Nephron (organoid): ENCODE measurements at regions not wholly inside any gene's neighbourhood (a gene's known extent, or its start where the extent isn't known, plus 50 kb on each side); places are given as distances from the start of the nearest gene placed in this dataset.
"Not testable (repeated sequence)": the region's sequence is repeated elsewhere in the genome, so short reads cannot be mapped to it uniquely, and the experiment has no call there.

Experiments
- H3K27ac Mint-ChIP-seq, 3 experiments: 2 replicates each; pipeline ENCODE4 v1.8.0; 2020; ENCODE audit warnings: mixed read lengths in 3 of 3, mild to moderate bottlenecking in 2 of 3, moderate library complexity in 1 of 3
- H3K27me3 Mint-ChIP-seq: 2 replicates; pipeline ENCODE4 v1.8.0; 2021; ENCODE audit warnings: low read depth, mild to moderate bottlenecking, moderate library complexity, mixed read lengths
- H3K36me3 Mint-ChIP-seq: 2 replicates; pipeline ENCODE4 v1.8.0; 2020; ENCODE audit warnings: low read depth, mixed read lengths
- H3K4me1 Mint-ChIP-seq: 2 replicates; pipeline ENCODE4 v1.8.0; 2020; ENCODE audit warnings: mixed read lengths
- H3K4me3 Mint-ChIP-seq, 3 experiments: 2 replicates each; pipeline ENCODE4 v1.8.0; 2020; ENCODE audit warnings: mild to moderate bottlenecking in 3 of 3, mixed read lengths in 3 of 3, moderate library complexity in 2 of 3
- H3K9me3 Mint-ChIP-seq: 2 replicates; pipeline ENCODE4 v1.8.0; 2020; ENCODE audit warnings: mixed read lengths
- TF ChIP-seq, protein P1 (sequence below), 3 experiments: fragments of 200-600 bp; sonication (generic); IDR thresholded peaks; one replicate each; pipeline ENCODE4 v1.5.0; 2021; ENCODE audit warnings: antibody characterized with exemption in 3 of 3; ENCODE audit not compliant: unreplicated experiment in 3 of 3

DNA sequence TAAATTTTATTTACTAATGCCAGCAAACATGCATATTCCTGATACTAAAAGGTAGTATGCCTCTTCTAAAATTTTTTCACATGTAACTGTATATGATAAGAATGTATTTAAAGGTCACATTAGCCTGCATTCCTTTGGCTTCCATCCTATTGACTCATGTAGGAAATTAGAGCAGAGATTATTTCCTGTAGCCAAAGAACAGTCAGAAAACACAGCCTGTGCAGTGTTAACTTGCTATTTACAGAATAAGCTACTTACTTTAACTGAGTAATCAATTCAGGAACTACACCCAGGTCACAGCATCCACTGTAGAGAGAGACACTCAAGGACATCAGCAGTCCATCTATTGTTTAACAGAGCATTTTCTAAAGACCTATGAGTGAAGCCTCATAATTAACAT is 154.5 kb upstream of the ADGRL4 start:
- TF ChIP-seq, protein P1, sequence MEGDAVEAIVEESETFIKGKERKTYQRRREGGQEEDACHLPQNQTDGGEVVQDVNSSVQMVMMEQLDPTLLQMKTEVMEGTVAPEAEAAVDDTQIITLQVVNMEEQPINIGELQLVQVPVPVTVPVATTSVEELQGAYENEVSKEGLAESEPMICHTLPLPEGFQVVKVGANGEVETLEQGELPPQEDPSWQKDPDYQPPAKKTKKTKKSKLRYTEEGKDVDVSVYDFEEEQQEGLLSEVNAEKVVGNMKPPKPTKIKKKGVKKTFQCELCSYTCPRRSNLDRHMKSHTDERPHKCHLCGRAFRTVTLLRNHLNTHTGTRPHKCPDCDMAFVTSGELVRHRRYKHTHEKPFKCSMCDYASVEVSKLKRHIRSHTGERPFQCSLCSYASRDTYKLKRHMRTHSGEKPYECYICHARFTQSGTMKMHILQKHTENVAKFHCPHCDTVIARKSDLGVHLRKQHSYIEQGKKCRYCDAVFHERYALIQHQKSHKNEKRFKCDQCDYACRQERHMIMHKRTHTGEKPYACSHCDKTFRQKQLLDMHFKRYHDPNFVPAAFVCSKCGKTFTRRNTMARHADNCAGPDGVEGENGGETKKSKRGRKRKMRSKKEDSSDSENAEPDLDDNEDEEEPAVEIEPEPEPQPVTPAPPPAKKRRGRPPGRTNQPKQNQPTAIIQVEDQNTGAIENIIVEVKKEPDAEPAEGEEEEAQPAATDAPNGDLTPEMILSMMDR (IDR thresholded peaks at IDR 0.05; ENCODE audit: unreplicated experiment in 3 of 3) = no peak
- no peaks in the 10 kb centered on the region for H3K27me3 Mint-ChIP-seq

DNA sequence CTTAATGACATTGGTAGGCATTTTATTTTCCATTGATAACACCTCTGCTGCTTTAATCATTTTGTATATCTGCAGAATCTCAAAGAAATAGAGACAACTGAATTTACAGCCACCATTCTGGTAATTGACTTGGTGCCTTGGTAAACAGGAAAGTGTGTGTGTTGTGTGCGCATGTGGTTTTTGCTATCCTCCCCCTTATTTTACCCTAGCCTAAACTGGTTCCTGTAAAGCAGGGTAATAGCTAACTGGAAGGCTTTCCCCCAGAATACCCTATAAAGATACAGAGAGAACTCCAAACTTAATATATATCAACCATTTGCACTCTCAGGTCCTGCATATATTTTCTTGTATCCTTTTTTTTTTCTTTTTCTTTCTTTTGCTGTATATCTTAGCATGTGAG is 149.5 kb upstream of the ADGRL4 start:
- H3K27ac Mint-ChIP-seq = no peak overlapping the region
- H3K4me1 Mint-ChIP-seq = peaks cover 1% of the 10 kb centered on the region
- H3K36me3 Mint-ChIP-seq = no peaks in the 10 kb centered on the region
- H3K4me3 Mint-ChIP-seq = no peak overlapping the region
- TF ChIP-seq, protein P1 (IDR thresholded peaks at IDR 0.05; ENCODE audit: unreplicated experiment in 3 of 3) = no peak
- no peaks in the 10 kb centered on the region for H3K9me3 Mint-ChIP-seq
- no peaks in the 10 kb centered on the region for H3K27me3 Mint-ChIP-seq

More for the DNA sequence above, 154.5 kb upstream of the ADGRL4 start:
- no peaks in the 10 kb centered on the region for H3K36me3 Mint-ChIP-seq
- peaks cover 6% of the 10 kb centered on the region for H3K9me3 Mint-ChIP-seq
- H3K4me3 Mint-ChIP-seq = no peak overlapping the region
- H3K27ac Mint-ChIP-seq = no peak overlapping the region
- H3K4me1 Mint-ChIP-seq = peaks cover 5% of the 10 kb centered on the region

DNA sequence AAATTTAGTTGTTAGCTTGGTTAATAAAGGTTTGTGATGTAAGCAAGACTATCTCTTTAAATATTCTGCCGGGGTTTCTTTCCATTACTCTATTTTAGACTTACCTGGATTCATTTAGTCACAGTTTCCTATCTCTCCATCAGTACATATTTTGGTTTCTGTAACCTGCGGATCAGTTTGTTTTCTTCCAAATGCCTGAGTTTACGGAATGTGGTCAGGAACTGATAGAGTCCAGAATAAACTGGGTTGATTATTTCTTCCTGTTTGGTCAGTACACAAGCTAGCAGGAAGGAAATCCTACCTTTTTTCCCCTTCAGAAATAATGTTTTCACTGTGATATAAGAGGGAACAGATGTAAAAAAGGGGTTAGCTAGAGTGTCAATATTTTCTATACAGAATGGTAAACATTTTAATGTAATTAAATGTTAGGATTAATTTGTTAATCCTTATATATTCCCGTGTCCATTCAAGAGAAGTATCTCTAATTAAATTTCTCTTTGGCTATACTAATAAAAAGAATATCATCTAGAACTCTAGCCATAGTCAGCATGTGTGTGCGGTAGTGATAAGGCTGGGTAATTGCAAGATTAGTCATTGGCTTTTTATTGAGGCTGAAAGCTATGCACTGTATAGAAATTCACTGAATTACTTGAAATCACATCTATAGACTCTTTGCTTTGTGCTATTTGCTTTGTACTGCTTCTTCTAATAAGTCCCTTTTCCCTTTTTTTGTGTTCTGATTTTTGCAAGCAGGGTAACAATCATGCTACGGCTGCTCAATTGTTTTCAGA is 144.7 kb upstream of the ADGRL4 start:
- TF ChIP-seq, protein P1 (IDR thresholded peaks at IDR 0.05; ENCODE audit: unreplicated experiment in 3 of 3) = no peak
- H3K4me1 Mint-ChIP-seq = peaks cover 7% of the 10 kb centered on the region
- no peaks in the 10 kb centered on the region for H3K36me3 Mint-ChIP-seq
- H3K9me3 Mint-ChIP-seq = peaks cover 4% of the 10 kb centered on the region
- no peak overlapping the region for H3K4me3 Mint-ChIP-seq
- peak overlapping the region in 1 of 3 experiments; percentile 14 for H3K27ac Mint-ChIP-seq
- no peaks in the 10 kb centered on the region for H3K27me3 Mint-ChIP-seq

GRCh38 chr1:79150576-79150975 is 144.0 kb upstream of the ADGRL4 start:
- H3K4me1 Mint-ChIP-seq = peaks cover 7% of the 10 kb centered on the region
- H3K4me3 Mint-ChIP-seq = no peak overlapping the region
- H3K36me3 Mint-ChIP-seq = no peaks in the 10 kb centered on the region
- peak overlapping the region in 1 of 3 experiments; percentile 14 for H3K27ac Mint-ChIP-seq
- H3K27me3 Mint-ChIP-seq = no peaks in the 10 kb centered on the region
- TF ChIP-seq, protein P1 (IDR thresholded peaks at IDR 0.05; ENCODE audit: unreplicated experiment in 3 of 3) = no peak
- peaks cover 4% of the 10 kb centered on the region for H3K9me3 Mint-ChIP-seq

DNA sequence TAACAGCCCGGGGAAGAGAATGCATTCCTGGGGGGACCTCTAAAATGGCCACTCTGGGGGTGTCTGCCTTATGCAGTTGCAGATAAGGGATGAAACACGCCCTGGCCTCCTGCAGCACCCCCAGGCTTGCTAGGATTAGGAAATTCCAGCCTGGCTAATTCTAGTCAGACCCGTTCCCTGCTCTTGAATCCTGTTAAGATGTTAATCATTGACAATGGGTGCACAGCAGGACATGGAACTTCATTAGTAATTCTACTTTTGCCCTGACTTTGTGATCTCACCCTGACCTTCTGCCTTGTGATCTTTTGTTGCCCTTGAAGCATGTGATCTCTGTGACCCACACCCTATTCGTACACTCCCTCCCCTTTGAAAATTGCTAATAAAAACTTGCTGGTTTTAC is 131.7 kb upstream of the ADGRL4 start:
- H3K9me3 Mint-ChIP-seq, H3K4me3 Mint-ChIP-seq, H3K27ac Mint-ChIP-seq, H3K27me3 Mint-ChIP-seq, H3K36me3 Mint-ChIP-seq, H3K4me1 Mint-ChIP-seq: not testable (repeated sequence)

DNA sequence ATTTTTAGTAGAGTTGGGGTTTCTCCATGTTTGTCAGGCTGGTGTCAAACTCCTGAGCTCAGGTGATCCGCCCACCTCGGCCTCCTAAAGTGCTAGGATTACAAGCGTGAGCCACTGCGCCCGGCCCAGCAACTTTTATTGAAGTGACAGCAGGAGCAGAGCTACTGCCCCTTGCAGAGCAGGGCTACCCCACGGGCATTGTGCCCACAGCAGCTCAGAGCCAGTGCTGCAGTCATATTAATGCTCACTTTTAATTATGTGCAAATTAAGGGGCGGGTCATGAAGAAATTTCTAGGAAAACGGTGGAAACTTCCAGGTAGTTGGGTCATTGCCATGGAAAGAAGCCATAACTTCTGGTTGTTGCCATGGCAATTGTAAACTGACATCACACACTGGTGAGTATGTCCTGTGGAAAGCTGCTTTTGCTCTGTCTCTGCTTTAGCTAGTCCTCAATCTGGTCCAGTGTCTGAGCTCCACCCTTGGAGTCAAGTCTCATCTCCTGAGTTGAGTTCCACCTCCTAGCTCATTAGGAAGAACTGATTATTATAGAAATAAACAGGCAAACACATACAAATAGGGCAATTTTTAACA is 127.3 kb upstream of the ADGRL4 start:
- H3K27me3 Mint-ChIP-seq = no peaks in the 10 kb centered on the region
- peaks cover 2% of the 10 kb centered on the region for H3K9me3 Mint-ChIP-seq
- H3K27ac Mint-ChIP-seq = no peak overlapping the region
- H3K4me3 Mint-ChIP-seq = no peak overlapping the region
- TF ChIP-seq, protein P1 (IDR thresholded peaks at IDR 0.05; ENCODE audit: unreplicated experiment in 3 of 3) = no peak
- no peaks in the 10 kb centered on the region for H3K4me1 Mint-ChIP-seq
- no peaks in the 10 kb centered on the region for H3K36me3 Mint-ChIP-seq
